ENCODE measurements at regions not wholly inside any gene's neighbourhood (a gene's known extent, or its start where the extent isn't known, plus 50 kb on each side); places are given as distances from the start of the nearest gene placed in this dataset.

GRCh38 chr17:71799657-71800056 lies 321.2 kb upstream of the SOX9 start:
- no peak for TF ChIP-seq EZH2 (IDR thresholded peaks at IDR 0.05; ENCODE audit: low read depth, unreplicated experiment)
- no peak for TF ChIP-seq CTCF (conservative IDR thresholded peaks at IDR 0.05; ENCODE audit: low read depth in 2 of 2)
- no peak for TF ChIP-seq POLR2AphosphoS5 (IDR thresholded peaks at IDR 0.05; ENCODE audit: low read depth)
- no peak for TF ChIP-seq NANOG (IDR thresholded peaks at IDR 0.05; ENCODE audit: borderline replicate concordance)
- no peak for TF ChIP-seq EZH2phosphoT487 (IDR thresholded peaks at IDR 0.05; ENCODE audit: unreplicated experiment)
- no peak for TF ChIP-seq ZNF331 (CRISPR knock-in tag; IDR thresholded peaks at IDR 0.05; ENCODE audit: low read depth)
- TF ChIP-seq CREB1 (CRISPR knock-in tag; IDR thresholded peaks at IDR 0.05; ENCODE audit: low read depth): no peak
- TF ChIP-seq ZNF114 (CRISPR knock-in tag; IDR thresholded peaks at IDR 0.05): no peak

All from GM23338 (cell line).